ENCODE measurements at regions not wholly inside any gene's neighbourhood (a gene's known extent, or its start where the extent isn't known, plus 50 kb on each side); places are given as distances from the start of the nearest gene placed in this dataset.
A peak's percentile ranks its signal among the peaks of the same experiment; 100 is the strongest.

DNA sequence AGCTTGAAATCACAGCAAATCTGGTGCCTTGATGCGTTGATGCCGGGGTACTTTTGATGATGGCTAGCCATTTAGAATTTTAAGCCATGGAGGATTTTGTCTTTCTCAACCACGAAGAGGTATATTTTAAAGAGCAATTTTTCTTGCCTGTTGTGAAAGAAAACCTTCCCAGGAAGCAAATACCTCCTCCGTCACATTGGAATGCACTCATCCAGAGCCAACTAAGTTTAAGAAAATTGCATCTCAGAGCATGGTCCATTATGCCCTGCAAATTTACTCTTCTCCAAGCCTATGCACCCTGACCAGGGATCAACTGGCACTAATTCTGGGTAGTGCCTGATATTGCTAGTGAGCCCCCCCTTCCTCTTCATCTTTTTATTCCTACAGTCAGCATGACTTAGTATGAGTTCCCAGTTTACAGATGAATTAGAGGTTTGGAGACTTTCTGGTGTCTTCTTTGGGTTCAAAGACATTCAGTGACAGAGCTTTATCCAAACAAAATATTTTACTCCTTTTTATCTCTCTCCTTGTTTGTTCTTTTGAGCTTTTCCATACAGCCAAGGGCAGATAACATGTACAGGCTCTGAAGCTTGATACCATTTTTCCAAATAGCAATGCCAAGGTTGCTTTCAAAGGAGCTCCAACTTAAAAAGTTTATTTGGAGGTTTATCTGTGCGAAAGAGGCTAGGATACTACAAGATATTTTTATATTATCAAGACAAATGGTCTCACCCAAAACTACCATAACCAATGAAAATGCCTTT is 56.6 kb upstream of the ANK3 start:
- H3K4me3 ChIP-seq (ENCODE audit: low read length), result no peak overlapping the region
- no peaks in the 10 kb centered on the region for H3K36me3 ChIP-seq (ENCODE audit: control insufficient read depth, insufficient read depth, low read length, severe bottlenecking)
- no peak overlapping the region for H3K9ac ChIP-seq (ENCODE audit: low read length)
- no peaks in the 10 kb centered on the region for H3K27me3 ChIP-seq (replicated peaks; ENCODE audit: control insufficient read depth, insufficient read depth, low read length)
- DNase-seq (ENCODE audit: low read depth), result peak; percentile 45
- H3K9me3 ChIP-seq (ENCODE audit: control insufficient read depth, low read length), result no peaks in the 10 kb centered on the region
- H3K4me1 ChIP-seq (ENCODE audit: control insufficient read depth, insufficient read depth, low read length), result peaks cover 8% of the 10 kb centered on the region

DNA sequence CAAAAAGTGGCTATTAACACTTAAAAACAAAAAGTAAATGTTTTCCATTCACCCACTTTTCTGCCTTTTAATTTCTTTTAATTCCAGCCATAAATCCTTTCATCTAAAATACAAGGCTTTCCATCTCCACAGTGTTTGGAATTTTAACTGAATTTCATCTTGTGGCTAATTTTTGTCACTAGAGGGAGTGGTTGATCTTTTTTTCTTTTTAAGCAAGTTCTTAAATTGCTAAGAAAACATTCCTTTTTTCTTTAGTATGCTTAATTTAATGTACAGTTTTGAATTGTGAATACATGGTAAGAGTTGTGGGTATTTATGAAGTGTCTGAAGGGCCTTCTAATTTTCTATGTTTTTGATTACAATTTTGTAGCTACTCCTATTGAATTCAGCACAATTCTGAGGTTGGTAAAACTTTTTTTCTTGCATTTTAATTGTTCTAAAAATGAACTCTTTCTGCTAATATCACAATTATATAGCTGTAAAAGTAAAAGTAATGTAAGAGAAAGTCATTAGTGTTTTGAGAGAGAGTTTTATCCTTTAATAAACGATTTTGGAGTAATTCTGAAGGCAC is 54.9 kb upstream of the ANK3 start:
- peak; percentile 82 for DNase-seq (ENCODE audit: low read depth)
- no peak overlapping the region for H3K9ac ChIP-seq (ENCODE audit: low read length)

DNA sequence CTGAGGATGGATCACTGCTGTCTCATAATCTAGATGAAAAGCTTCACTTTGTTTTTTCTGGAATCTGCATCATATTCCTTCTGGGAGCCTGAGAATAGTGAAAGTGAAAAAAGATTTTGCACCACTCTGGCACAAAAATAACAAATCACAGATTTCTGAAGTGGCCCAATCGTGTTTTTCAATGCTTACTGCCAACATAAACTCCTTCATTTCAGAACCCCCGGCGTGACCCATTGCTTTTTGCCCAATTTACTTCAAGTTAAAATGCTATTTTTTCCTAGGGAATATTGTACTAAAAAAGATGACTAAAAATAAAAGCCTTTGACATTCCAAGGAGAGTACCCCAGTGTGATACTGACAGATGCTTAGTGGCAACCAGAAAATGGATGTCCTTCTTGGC is 53.7 kb upstream of the ANK3 start:
- Histone ChIP-seq H3K27me3 (replicated peaks; ENCODE audit: control insufficient read depth, insufficient read depth, low read length) (no peaks in the 10 kb centered on the region), H3K36me3 (ENCODE audit: control insufficient read depth, insufficient read depth, low read length, severe bottlenecking) (no peaks in the 10 kb centered on the region), H3K4me3 (ENCODE audit: low read length) (no peak overlapping the region), H3K4me1 (ENCODE audit: control insufficient read depth, insufficient read depth, low read length) (peaks cover 8% of the 10 kb centered on the region), H3K9me3 (ENCODE audit: control insufficient read depth, low read length) (no peaks in the 10 kb centered on the region), H3K9ac (ENCODE audit: low read length) (no peak overlapping the region)
- DNase-seq (ENCODE audit: low read depth), result no peak

More for the DNA sequence above, 54.9 kb upstream of the ANK3 start:
- peaks cover 8% of the 10 kb centered on the region for H3K4me1 ChIP-seq (ENCODE audit: control insufficient read depth, insufficient read depth, low read length)
- no peaks in the 10 kb centered on the region for H3K27me3 ChIP-seq (replicated peaks; ENCODE audit: control insufficient read depth, insufficient read depth, low read length)
- no peaks in the 10 kb centered on the region for H3K9me3 ChIP-seq (ENCODE audit: control insufficient read depth, low read length)
- no peak overlapping the region for H3K4me3 ChIP-seq (ENCODE audit: low read length)
- no peaks in the 10 kb centered on the region for H3K36me3 ChIP-seq (ENCODE audit: control insufficient read depth, insufficient read depth, low read length, severe bottlenecking)

DNA sequence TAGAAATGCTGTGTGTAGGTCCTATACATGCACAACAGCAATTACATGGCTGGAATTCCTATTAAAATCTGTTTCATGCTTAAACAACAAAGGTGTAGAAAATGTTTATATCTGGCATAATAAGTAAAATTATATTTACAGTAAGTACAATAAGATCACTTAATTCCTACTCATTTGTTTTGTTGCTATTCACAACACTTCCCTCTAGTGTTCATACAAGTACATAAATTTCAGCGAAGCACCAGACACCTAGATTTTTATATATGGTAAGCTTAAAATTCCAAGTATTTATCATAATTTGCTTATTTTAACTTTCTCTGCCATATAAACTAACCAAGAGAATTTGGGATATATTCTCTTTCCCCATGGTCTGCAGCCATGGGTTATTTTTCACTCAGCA is 51.8 kb upstream of the ANK3 start:
- peak; percentile 48 for DNase-seq (ENCODE audit: low read depth)
- Histone ChIP-seq H3K27me3 (replicated peaks; ENCODE audit: control insufficient read depth, insufficient read depth, low read length) (no peaks in the 10 kb centered on the region), H3K9ac (ENCODE audit: low read length) (no peak overlapping the region), H3K4me3 (ENCODE audit: low read length) (no peak overlapping the region), H3K4me1 (ENCODE audit: control insufficient read depth, insufficient read depth, low read length) (peaks cover 6% of the 10 kb centered on the region), H3K36me3 (ENCODE audit: control insufficient read depth, insufficient read depth, low read length, severe bottlenecking) (no peaks in the 10 kb centered on the region), H3K9me3 (ENCODE audit: control insufficient read depth, low read length) (no peaks in the 10 kb centered on the region)

DNA sequence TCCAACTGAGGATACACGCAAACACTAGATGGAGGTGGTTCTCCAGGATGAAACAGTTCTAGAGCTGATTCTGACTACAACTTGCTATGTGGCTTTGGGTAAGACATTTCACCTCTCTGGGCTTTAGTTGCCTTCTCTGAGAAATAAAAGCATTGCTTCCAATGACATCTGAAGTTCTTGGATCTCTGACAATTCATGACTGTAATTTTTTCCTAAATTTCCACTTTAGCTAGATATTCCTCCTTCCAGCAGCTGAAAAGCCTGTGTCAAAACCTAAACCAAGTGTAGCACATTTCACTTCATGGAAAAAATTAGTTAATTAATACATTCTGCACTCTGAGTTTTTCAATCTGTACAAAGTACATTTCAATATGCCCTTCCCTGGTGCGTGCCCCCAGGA is 50.0 kb upstream of the ANK3 start:
- Histone ChIP-seq H3K9ac (ENCODE audit: low read length) (no peak overlapping the region), H3K27me3 (replicated peaks; ENCODE audit: control insufficient read depth, insufficient read depth, low read length) (no peaks in the 10 kb centered on the region), H3K4me1 (ENCODE audit: control insufficient read depth, insufficient read depth, low read length) (peaks cover 6% of the 10 kb centered on the region), H3K4me3 (ENCODE audit: low read length) (no peak overlapping the region), H3K36me3 (ENCODE audit: control insufficient read depth, insufficient read depth, low read length, severe bottlenecking) (no peaks in the 10 kb centered on the region), H3K9me3 (ENCODE audit: control insufficient read depth, low read length) (no peaks in the 10 kb centered on the region)
- DNase-seq (ENCODE audit: low read depth), result no peak

Data from adipocyte (in vitro differentiated cells).